ENCODE measurements at regions not wholly inside any gene's neighbourhood (a gene's known extent, or its start where the extent isn't known, plus 50 kb on each side); places are given as distances from the start of the nearest gene placed in this dataset.

GRCh38 chr1:80892539-80892938, 908.2 kb upstream of the ADGRL2 start:
- no peaks in the 10 kb centered on the region for H3K36me3 ChIP-seq (ENCODE audit: control insufficient read depth in 4 of 4, insufficient read depth in 3 of 4, low read depth in 1 of 4, low read length in 3 of 4)
- 43% methylated on average over 4 of the region's 4 CpGs for WGBS

GRCh38 chr1:80891871-80892270, 908.9 kb upstream of the ADGRL2 start:
- WGBS = 77% methylated on average over 2 of the region's 2 CpGs
- no peak overlapping the region for H3K9ac ChIP-seq (ENCODE audit: low read depth in 1 of 2, low read length in 2 of 2)
- no peak for TF ChIP-seq SP1 (IDR thresholded peaks at IDR 0.05)
- TF ChIP-seq REST (IDR thresholded peaks at IDR 0.05) = no peak
- TF ChIP-seq HNF4G (IDR thresholded peaks at IDR 0.05) = no peak
- TF ChIP-seq GABPA (IDR thresholded peaks at IDR 0.05 in 1 of 2, conservative IDR thresholded peaks at IDR 0.05 in 1 of 2) = no peak
- TF ChIP-seq RXRA (IDR thresholded peaks at IDR 0.05) = no peak
- TF ChIP-seq MAX (IDR thresholded peaks at IDR 0.05) = no peak
- no peak for TF ChIP-seq CTCF (IDR thresholded peaks at IDR 0.05; ENCODE audit: low read depth, low read length, missing input control)
- no peak for TF ChIP-seq YY1 (IDR thresholded peaks at IDR 0.05)
- no peak for TF ChIP-seq JUND (IDR thresholded peaks at IDR 0.05)

More at GRCh38 chr1:80892539-80892938, 908.2 kb upstream of the ADGRL2 start:
- Histone ChIP-seq H3K9me3 (ENCODE audit: control insufficient read depth in 4 of 4, low read length in 3 of 4) (no peaks in the 10 kb centered on the region), H3K27me3 (ENCODE audit: control insufficient read depth in 4 of 4, insufficient read depth in 4 of 4, low read length in 3 of 4) (no peaks in the 10 kb centered on the region), H3K9ac (ENCODE audit: low read depth in 1 of 2, low read length in 2 of 2) (no peak overlapping the region), H3K4me1 (ENCODE audit: control insufficient read depth in 4 of 4, insufficient read depth in 4 of 4, low read length in 3 of 4) (no peaks in the 10 kb centered on the region), H3K4me3 (ENCODE audit: low read depth in 1 of 3, low read length in 3 of 3) (no peak overlapping the region), H3K27ac (ENCODE audit: low read depth in 1 of 2, low read length in 2 of 2) (no peak overlapping the region)
- TF ChIP-seq EGR1 (IDR thresholded peaks at IDR 0.05; ENCODE audit: low read depth in 2 of 2) (no peak), TAF1 (conservative IDR thresholded peaks at IDR 0.05) (no peak), CTCF (IDR thresholded peaks at IDR 0.05; ENCODE audit: low read depth, low read length, missing input control) (no peak), HNF4A (conservative IDR thresholded peaks at IDR 0.05) (no peak), MAX (IDR thresholded peaks at IDR 0.05) (no peak), RAD21 (IDR thresholded peaks at IDR 0.05) (no peak), GABPA (IDR thresholded peaks at IDR 0.05 in 1 of 2, conservative IDR thresholded peaks at IDR 0.05 in 1 of 2) (no peak), REST (IDR thresholded peaks at IDR 0.05) (no peak), FOXA1 (IDR thresholded peaks at IDR 0.05) (no peak)
- no peak for DNase-seq (ENCODE audit: low spot score)

More at GRCh38 chr1:80891871-80892270, 908.9 kb upstream of the ADGRL2 start:
- Histone ChIP-seq H3K9me3 (ENCODE audit: control insufficient read depth in 4 of 4, low read length in 3 of 4) (no peaks in the 10 kb centered on the region), H3K27me3 (ENCODE audit: control insufficient read depth in 4 of 4, insufficient read depth in 4 of 4, low read length in 3 of 4) (no peaks in the 10 kb centered on the region), H3K4me3 (ENCODE audit: low read depth in 1 of 3, low read length in 3 of 3) (no peak overlapping the region), H3K36me3 (ENCODE audit: control insufficient read depth in 4 of 4, insufficient read depth in 3 of 4, low read depth in 1 of 4, low read length in 3 of 4) (no peaks in the 10 kb centered on the region), H3K27ac (ENCODE audit: low read depth in 1 of 2, low read length in 2 of 2) (no peak overlapping the region), H3K4me1 (ENCODE audit: control insufficient read depth in 4 of 4, insufficient read depth in 4 of 4, low read length in 3 of 4) (no peaks in the 10 kb centered on the region)
- DNase-seq (ENCODE audit: low spot score) = no peak

Data from liver (tissue), 8 donors.